H1 (cell line): ENCODE measurements at regions not wholly inside any gene's neighbourhood (a gene's known extent, or its start where the extent isn't known, plus 50 kb on each side); places are given as distances from the start of the nearest gene placed in this dataset.

Experiments used
- BRCA1 ChIP-seq: IDR thresholded peaks from 2 replicates; pipeline ENCODE4 v1.6.1; 2012; ENCODE audit warnings: low read depth, low read length, improper control_type of control experiment
- EGR1 ChIP-seq: IDR thresholded peaks from 2 replicates; pipeline ENCODE4 v1.6.1; 2011; ENCODE audit warnings: low read depth, low read length, borderline replicate concordance
- GTF2F1 ChIP-seq: IDR thresholded peaks from 2 replicates; pipeline ENCODE4 v1.6.1; 2012; ENCODE audit warnings: low read depth, low read length, improper control_type of control experiment, borderline replicate concordance
- JUN ChIP-seq: IDR thresholded peaks from 2 replicates; pipeline ENCODE4 v1.6.1; 2011; ENCODE audit warnings: low read depth, mild to moderate bottlenecking, improper control_type of control experiment, low read length
- PHF8 ChIP-seq: fragments of 200-600 bp; sonication (generic); conservative IDR thresholded peaks from 2 replicates; pipeline ENCODE4 v1.7.1; 2012; ENCODE audit warnings: low read depth, mild to moderate bottlenecking, inconsistent platforms, low read length, moderate library complexity
- TF ChIP-seq, protein P1 (sequence below), 3 experiments: IDR thresholded peaks; 1 replicate in 2 of 3; 2 replicates in 1 of 3; pipeline versions ENCODE4 v1.5.1 to v1.6.1; 2011; ENCODE audit warnings: low read length in 3 of 3, mild to moderate bottlenecking in 3 of 3, inconsistent platforms in 2 of 3, low read depth in 1 of 3, moderate library complexity in 1 of 3; ENCODE audit not compliant: insufficient read depth in 1 of 3; ENCODE audit errors: control extremely low read depth in 1 of 3
- TF ChIP-seq, protein P2 (sequence below): IDR thresholded peaks from 2 replicates; pipeline ENCODE4 v1.6.1; 2012; ENCODE audit warnings: inconsistent platforms

DNA sequence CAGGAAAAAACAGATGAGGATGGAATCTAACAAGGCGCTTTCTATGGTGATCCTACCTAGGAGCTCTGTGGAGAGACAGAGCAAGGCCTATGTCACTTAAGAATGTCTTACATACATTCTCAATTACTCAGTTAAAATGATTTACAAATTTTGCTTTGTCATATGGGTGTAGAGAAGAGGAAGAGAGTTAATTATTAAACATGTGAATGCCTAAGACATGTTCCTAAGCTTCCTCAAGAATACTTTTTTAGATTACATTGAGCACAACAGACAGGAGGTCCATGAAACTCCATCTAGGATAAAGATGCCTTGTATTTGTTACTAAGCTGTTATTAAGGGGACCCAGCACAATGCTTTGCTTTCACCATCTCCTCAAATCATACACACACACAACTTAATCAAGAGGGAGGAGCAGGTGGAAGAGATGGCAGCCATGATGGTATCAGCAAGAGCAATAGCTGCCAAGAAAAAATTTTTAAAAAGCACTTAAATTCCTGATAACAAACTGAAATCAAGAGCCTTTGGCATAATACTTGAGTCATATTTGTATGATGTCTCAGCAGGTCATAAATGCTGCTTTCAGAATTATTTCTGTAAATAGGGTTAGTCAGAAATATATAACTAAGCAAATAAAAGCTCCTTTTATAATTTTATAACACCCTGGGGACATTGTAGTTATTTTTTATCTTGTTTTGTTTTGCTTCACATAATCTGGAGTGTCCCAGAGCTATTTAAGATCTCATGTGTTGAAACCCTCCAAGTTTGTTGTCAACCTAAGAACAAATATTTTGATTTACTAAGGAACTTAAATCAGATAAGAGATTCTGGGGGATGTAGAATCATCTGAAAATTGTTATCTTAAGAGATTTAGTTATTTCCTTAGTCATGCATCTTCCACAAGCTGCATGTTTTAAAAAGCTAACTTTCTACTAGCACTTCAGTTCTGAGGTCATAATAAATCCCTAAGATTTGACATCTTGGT lies 70.0 kb upstream of the CD2AP start:
- no peak for TF ChIP-seq JUN
- TF ChIP-seq, protein P1, sequence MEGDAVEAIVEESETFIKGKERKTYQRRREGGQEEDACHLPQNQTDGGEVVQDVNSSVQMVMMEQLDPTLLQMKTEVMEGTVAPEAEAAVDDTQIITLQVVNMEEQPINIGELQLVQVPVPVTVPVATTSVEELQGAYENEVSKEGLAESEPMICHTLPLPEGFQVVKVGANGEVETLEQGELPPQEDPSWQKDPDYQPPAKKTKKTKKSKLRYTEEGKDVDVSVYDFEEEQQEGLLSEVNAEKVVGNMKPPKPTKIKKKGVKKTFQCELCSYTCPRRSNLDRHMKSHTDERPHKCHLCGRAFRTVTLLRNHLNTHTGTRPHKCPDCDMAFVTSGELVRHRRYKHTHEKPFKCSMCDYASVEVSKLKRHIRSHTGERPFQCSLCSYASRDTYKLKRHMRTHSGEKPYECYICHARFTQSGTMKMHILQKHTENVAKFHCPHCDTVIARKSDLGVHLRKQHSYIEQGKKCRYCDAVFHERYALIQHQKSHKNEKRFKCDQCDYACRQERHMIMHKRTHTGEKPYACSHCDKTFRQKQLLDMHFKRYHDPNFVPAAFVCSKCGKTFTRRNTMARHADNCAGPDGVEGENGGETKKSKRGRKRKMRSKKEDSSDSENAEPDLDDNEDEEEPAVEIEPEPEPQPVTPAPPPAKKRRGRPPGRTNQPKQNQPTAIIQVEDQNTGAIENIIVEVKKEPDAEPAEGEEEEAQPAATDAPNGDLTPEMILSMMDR (IDR thresholded peaks at IDR 0.05; ENCODE audit: control extremely low read depth in 1 of 3, insufficient read depth in 1 of 3, low read depth in 1 of 3, low read length in 3 of 3), result no peak
- no peak for TF ChIP-seq BRCA1
- TF ChIP-seq EGR1, result no peak
- no peak for TF ChIP-seq PHF8
- TF ChIP-seq GTF2F1, result no peak
- TF ChIP-seq, protein P2, sequence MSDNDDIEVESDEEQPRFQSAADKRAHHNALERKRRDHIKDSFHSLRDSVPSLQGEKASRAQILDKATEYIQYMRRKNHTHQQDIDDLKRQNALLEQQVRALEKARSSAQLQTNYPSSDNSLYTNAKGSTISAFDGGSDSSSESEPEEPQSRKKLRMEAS, result no peak
